ENCODE measurements at regions not wholly inside any gene's neighbourhood (a gene's known extent, or its start where the extent isn't known, plus 50 kb on each side); places are given as distances from the start of the nearest gene placed in this dataset.
A peak's percentile ranks its signal among the peaks of the same experiment; 100 is the strongest.

DNA sequence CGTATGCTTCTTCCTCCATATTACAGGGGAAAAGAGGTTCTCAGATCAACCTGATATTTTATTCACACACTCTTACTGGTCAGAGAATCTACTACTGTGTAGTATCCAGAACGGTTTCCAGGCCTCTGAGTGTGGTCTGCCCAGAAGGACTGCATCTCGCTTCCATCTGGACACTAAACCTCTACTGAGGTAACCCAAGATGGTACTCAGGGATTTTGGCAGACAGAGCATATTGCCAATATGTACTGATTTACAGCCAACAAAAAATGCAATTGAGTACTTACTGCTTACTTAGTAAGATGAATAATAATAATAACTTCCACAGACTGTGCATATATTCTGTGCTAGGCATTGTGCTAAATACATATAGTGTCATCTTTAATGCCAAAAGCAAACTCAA, 55.8 kb downstream of the CYRIA start:
- no peak for DNase-seq
- Histone ChIP-seq H3K27ac (no peak overlapping the region), H3K36me3 (replicated peaks) (no peaks in the 10 kb centered on the region), H3K4me3 (ENCODE audit: low read depth, low read length) (no peak overlapping the region), H3K27me3 (replicated peaks) (no peaks in the 10 kb centered on the region)
- TF ChIP-seq, protein P1, sequence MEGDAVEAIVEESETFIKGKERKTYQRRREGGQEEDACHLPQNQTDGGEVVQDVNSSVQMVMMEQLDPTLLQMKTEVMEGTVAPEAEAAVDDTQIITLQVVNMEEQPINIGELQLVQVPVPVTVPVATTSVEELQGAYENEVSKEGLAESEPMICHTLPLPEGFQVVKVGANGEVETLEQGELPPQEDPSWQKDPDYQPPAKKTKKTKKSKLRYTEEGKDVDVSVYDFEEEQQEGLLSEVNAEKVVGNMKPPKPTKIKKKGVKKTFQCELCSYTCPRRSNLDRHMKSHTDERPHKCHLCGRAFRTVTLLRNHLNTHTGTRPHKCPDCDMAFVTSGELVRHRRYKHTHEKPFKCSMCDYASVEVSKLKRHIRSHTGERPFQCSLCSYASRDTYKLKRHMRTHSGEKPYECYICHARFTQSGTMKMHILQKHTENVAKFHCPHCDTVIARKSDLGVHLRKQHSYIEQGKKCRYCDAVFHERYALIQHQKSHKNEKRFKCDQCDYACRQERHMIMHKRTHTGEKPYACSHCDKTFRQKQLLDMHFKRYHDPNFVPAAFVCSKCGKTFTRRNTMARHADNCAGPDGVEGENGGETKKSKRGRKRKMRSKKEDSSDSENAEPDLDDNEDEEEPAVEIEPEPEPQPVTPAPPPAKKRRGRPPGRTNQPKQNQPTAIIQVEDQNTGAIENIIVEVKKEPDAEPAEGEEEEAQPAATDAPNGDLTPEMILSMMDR (IDR thresholded peaks at IDR 0.05; ENCODE audit: low read depth, low read length, missing control alignments), result no peak
- in situ Hi-C loops (cut with HindIII; ENCODE audit: low pct_ligation_motif_present, low sequenced_read_pairs), result no loop called here

DNA sequence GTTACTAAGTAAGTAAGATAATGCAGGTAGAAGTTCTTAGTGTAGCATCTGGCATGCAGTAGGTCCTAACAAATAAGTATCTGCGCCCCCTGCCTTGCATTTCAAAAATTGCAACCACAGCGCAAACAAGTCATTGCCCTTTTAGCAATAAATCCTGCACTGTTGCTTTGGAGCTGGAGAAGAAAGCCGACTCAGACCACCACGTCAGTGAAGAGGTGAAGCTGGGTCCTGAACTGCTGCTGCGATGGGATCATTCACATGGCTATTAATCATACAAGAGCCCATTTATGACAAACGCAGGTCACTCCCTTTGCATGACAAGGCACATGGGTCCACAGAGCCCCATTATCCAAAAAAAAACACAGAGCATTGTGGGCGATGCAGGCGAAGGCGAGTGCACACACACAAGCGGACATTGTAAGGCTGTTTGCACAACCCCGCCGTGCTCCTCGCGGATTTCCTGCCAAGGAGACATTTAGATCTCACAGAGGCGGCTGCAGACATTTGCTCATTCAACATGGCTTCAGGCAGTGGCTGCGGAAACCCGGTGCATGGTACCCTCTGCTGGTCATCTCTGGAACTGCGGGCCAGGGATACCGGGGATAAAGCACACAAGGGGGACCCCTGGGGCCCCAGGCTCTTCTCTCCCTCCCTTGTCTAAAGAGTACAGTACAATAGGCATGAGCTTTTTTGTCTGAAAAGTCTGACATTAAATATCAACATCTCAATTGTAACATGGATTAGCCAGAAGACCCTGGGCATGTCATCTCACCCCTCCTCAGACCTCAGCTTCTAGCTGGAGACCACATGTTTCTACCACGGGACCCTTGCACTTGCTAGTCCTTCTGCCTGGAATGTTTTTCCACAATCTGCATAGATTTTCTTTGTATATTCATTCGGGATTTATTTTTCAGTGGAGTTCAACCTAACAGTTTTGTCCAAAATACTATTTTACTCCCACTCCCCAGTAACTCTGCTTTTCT, 56.7 kb downstream of the CYRIA start:
- in situ Hi-C loops (cut with HindIII; ENCODE audit: low pct_ligation_motif_present, low sequenced_read_pairs), result no loop called here
- Histone ChIP-seq H3K36me3 (replicated peaks) (no peaks in the 10 kb centered on the region), H3K27me3 (replicated peaks) (no peaks in the 10 kb centered on the region), H3K4me3 (ENCODE audit: low read depth, low read length) (peak overlapping the region; percentile 45), H3K27ac (peak overlapping the region; percentile 8)
- DNase-seq, result peak; percentile 89
- TF ChIP-seq, protein P1 (IDR thresholded peaks at IDR 0.05; ENCODE audit: low read depth, low read length, missing control alignments), result peak; percentile 100

DNA sequence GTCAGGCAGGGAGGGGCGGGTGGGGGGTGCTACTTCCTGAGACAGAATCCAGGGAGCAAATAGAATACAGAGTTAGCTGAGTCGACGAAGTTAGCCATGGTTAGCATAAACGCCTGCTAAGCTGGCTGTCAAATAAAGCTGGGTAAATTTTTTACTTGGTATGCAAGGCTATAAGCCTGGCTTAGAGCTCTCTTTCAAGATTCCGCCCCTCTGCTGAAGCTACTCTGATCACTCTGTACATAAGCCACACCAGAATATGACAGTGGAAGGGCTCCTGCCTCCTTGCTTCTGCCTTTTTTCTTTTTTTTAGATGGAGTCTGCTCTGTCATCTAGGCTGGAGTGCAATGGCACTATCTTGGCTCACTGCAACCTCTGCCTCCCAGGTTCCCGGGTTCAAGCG, 58.3 kb downstream of the CYRIA start:
- Histone ChIP-seq H3K27me3 (replicated peaks) (no peaks in the 10 kb centered on the region), H3K36me3 (replicated peaks) (no peaks in the 10 kb centered on the region), H3K4me3 (ENCODE audit: low read depth, low read length) (no peak overlapping the region), H3K27ac (no peak overlapping the region)
- TF ChIP-seq, protein P1 (IDR thresholded peaks at IDR 0.05; ENCODE audit: low read depth, low read length, missing control alignments), result no peak
- in situ Hi-C loops (cut with HindIII; ENCODE audit: low pct_ligation_motif_present, low sequenced_read_pairs), result no loop called here
- DNase-seq, result no peak

DNA sequence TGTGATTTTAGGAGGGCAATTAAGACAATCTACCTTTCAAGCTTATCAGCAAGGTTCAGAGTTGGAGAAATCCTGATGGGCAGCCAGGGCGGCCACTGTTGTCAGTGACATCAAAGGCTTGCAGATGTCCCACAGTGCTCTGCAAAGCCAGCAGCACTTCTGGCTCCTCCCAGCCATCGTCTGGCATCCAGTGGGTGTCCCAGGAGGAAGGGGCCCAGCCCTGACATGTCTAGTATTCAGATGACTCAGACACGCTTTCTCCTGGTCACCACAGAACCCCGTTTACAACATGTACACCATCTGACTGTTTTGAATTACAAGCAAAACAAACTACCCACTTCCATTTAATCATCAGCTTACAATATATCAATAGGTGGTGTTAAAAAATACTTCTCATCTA, 61.4 kb downstream of the CYRIA start:
- in situ Hi-C loops (cut with HindIII; ENCODE audit: low pct_ligation_motif_present, low sequenced_read_pairs), result no loop called here
- no peaks in the 10 kb centered on the region for H3K27me3 ChIP-seq (replicated peaks)
- H3K27ac ChIP-seq, result no peak overlapping the region
- H3K4me3 ChIP-seq (ENCODE audit: low read depth, low read length), result no peak overlapping the region
- peak; percentile 64 for DNase-seq
- no peaks in the 10 kb centered on the region for H3K36me3 ChIP-seq (replicated peaks)
- TF ChIP-seq, protein P1 (IDR thresholded peaks at IDR 0.05; ENCODE audit: low read depth, low read length, missing control alignments), result no peak

DNA sequence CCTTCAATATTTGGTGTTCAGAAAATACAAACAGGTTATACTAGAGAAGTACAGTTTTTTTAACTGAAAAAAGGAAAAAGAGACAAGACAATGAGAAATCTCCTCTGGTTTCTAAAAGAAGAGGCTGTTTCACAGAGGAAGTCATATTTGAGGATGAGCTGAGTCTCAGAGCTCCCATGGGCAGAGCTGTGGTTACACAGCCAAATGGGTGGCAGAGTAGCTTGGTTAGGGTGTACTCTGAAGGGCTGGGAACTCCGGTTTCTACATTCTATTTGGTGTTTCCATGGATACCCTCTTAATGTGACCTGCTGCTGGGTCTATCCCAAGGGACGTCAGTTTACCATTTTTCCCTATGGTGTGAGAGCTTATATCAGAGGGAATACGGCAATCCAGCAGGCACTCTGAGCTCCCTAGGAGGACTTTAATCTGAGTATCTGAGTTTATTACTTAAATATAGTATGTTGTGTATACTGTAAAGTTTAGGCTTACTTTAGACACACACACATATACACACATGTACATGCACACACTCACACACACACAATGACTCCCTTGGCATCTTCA, 74.2 kb downstream of the CYRIA start:
- DNase-seq, result no peak
- H3K36me3 ChIP-seq (replicated peaks), result no peaks in the 10 kb centered on the region
- no peak overlapping the region for H3K27ac ChIP-seq
- H3K27me3 ChIP-seq (replicated peaks), result no peaks in the 10 kb centered on the region
- no peak overlapping the region for H3K4me3 ChIP-seq (ENCODE audit: low read depth, low read length)
- TF ChIP-seq, protein P1 (IDR thresholded peaks at IDR 0.05; ENCODE audit: low read depth, low read length, missing control alignments), result no peak
- in situ Hi-C loops (cut with HindIII; ENCODE audit: low pct_ligation_motif_present, low sequenced_read_pairs), result no loop called here

All from brain microvascular endothelial cell (primary cell).